Lower leg skin (tissue), 3 donors: ENCODE measurements at regions not wholly inside any gene's neighbourhood (a gene's known extent, or its start where the extent isn't known, plus 50 kb on each side); places are given as distances from the start of the nearest gene placed in this dataset.
"Not testable (repeated sequence)": the region's sequence is repeated elsewhere in the genome, so short reads cannot be mapped to it uniquely, and the experiment has no call there.

Source experiments
- POLR2A ChIP-seq, 2 donors: fragments of 450-650 bp; IDR thresholded peaks; one replicate each; pipeline ENCODE4 v1.6.1; 2016 to 2017; ENCODE audit warnings: antibody characterized with exemption in 2 of 2, mild to moderate bottlenecking in 1 of 2, moderate library complexity in 1 of 2
- TF ChIP-seq, protein P1 (sequence below), 3 donors: fragments of 450-650 bp; IDR thresholded peaks; one replicate each; pipeline ENCODE4 v1.5.1; 2016; ENCODE audit warnings: antibody characterized with exemption in 3 of 3, mild to moderate bottlenecking in 3 of 3, moderate library complexity in 2 of 3

DNA sequence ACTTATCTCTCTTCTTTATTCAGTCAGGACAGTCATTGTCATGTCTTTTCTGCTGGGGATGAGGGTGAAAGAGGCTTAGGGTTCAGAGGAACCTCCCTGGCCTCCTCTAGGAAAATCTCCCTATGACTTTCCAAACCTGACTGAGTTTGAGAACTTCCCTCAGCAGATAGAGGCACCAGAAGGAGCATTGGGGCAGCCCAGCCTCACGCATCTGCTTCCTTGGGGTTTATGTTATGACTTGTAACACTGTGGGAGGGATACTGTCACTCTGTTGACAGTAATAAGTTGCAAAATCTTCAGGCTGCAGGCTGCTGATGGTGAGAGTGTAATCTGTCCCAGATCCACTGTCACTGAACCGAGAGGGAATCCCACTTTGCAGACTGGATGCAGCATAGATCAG, 4842.6 kb upstream of the OR11H1 start:
- TF ChIP-seq, protein P1, sequence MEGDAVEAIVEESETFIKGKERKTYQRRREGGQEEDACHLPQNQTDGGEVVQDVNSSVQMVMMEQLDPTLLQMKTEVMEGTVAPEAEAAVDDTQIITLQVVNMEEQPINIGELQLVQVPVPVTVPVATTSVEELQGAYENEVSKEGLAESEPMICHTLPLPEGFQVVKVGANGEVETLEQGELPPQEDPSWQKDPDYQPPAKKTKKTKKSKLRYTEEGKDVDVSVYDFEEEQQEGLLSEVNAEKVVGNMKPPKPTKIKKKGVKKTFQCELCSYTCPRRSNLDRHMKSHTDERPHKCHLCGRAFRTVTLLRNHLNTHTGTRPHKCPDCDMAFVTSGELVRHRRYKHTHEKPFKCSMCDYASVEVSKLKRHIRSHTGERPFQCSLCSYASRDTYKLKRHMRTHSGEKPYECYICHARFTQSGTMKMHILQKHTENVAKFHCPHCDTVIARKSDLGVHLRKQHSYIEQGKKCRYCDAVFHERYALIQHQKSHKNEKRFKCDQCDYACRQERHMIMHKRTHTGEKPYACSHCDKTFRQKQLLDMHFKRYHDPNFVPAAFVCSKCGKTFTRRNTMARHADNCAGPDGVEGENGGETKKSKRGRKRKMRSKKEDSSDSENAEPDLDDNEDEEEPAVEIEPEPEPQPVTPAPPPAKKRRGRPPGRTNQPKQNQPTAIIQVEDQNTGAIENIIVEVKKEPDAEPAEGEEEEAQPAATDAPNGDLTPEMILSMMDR (IDR thresholded peaks at IDR 0.05) = not testable (repeated sequence)
- not testable (repeated sequence) for TF ChIP-seq POLR2A (IDR thresholded peaks at IDR 0.05)
